Keratinocyte (primary cell): ENCODE measurements at regions not wholly inside any gene's neighbourhood (a gene's known extent, or its start where the extent isn't known, plus 50 kb on each side); places are given as distances from the start of the nearest gene placed in this dataset.

Experiments
- DNase-seq: peaks from one replicate; pipeline ENCODE4 v3.0.0-alpha.2; 2011; ENCODE audit warnings: low read depth, missing footprints, low spot score
- FAIRE-seq: peaks from 2 replicates; lab custom pipeline; 2011; peaks lifted over from hg19 to GRCh38; lab: Jason Lieb, UNC
- H2AFZ ChIP-seq: 2 replicates; pipeline ENCODE4 v1.6.0; 2012; ENCODE audit warnings: low read length, control low read depth, inconsistent platforms; ENCODE audit not compliant: control insufficient read depth
- H3K27ac ChIP-seq: 2 replicates; pipeline ENCODE4 v1.5.1; 2011; ENCODE audit warnings: low read length; ENCODE audit not compliant: control insufficient read depth, insufficient read depth
- H3K27me3 ChIP-seq: 3 replicates; pipeline ENCODE4 v1.6.0; 2011; ENCODE audit warnings: low read length; ENCODE audit not compliant: control insufficient read depth, insufficient read depth; ENCODE audit errors: extremely low read depth
- H3K36me3 ChIP-seq, 2 experiments: 2 replicates in 1 of 2; 3 replicates in 1 of 2; pipeline ENCODE4 v1.5.1; 2011; ENCODE audit warnings: low read length in 2 of 2, mild to moderate bottlenecking in 1 of 2; ENCODE audit not compliant: control insufficient read depth in 2 of 2, insufficient read depth in 2 of 2; ENCODE audit errors: extremely low read depth in 1 of 2
- H3K4me1 ChIP-seq: 3 replicates; pipeline ENCODE4 v1.5.1; 2011; ENCODE audit warnings: low read length; ENCODE audit not compliant: control insufficient read depth, insufficient read depth; ENCODE audit errors: extremely low read depth
- H3K4me2 ChIP-seq: 3 replicates; pipeline ENCODE4 v1.6.0; 2011; ENCODE audit warnings: low read depth, low read length; ENCODE audit not compliant: control insufficient read depth, insufficient read depth; ENCODE audit errors: extremely low read depth
- H3K4me3 ChIP-seq, 3 experiments: fragments of 200-600 bp in 1 of 3; sonication (generic) in 1 of 3; 2 replicates in 2 of 3; 3 replicates in 1 of 3; pipeline ENCODE4 v1.5.1; 2011 to 2016; ENCODE audit warnings: low read length in 3 of 3, mild to moderate bottlenecking in 3 of 3, control low read depth in 2 of 3, inconsistent platforms in 1 of 3, low read depth in 1 of 3, mixed read lengths in 1 of 3, mixed run types in 1 of 3, moderate library complexity in 1 of 3; ENCODE audit not compliant: control insufficient read depth in 2 of 3, insufficient read depth in 2 of 3; ENCODE audit errors: extremely low read depth in 1 of 3
- H3K79me2 ChIP-seq: 2 replicates; pipeline ENCODE4 v1.6.0; 2012; ENCODE audit warnings: low read length; ENCODE audit not compliant: control insufficient read depth, insufficient read depth
- H3K9ac ChIP-seq: 3 replicates; pipeline ENCODE4 v1.6.0; 2011; ENCODE audit warnings: low read length; ENCODE audit not compliant: control insufficient read depth, insufficient read depth; ENCODE audit errors: extremely low read depth
- H3K9me1 ChIP-seq: 3 replicates; pipeline ENCODE4 v1.6.0; 2011; ENCODE audit warnings: low read length; ENCODE audit not compliant: control insufficient read depth, insufficient read depth; ENCODE audit errors: extremely low read depth
- H3K9me3 ChIP-seq: 2 replicates; pipeline ENCODE4 v1.5.1; 2012; ENCODE audit warnings: low read depth, low read length; ENCODE audit not compliant: control insufficient read depth
- H4K20me1 ChIP-seq: 3 replicates; pipeline ENCODE4 v1.6.0; 2011; ENCODE audit warnings: low read length; ENCODE audit not compliant: control insufficient read depth, insufficient read depth; ENCODE audit errors: extremely low read depth
- EZH2 ChIP-seq: IDR thresholded peaks from one replicate; pipeline ENCODE4 v1.6.1; 2012; ENCODE audit warnings: inconsistent platforms, mild to moderate bottlenecking, low read length, moderate library complexity
- dilution Hi-C: fragments of 300-500 bp; cut with MboI; formaldehyde crosslinking; loops from one replicate; pipeline ENCODE4 v1.7.0; 2020; ENCODE audit warnings: low sequenced_read_pairs; ENCODE audit not compliant: extremely low pct_ligation_motif_present
- TF ChIP-seq, protein P1 (sequence below), 3 experiments: IDR thresholded peaks in 1 of 3; conservative IDR thresholded peaks in 1 of 3; optimal IDR thresholded peaks in 1 of 3; 2 replicates in 2 of 3; 3 replicates in 1 of 3; pipeline versions ENCODE3 to v1.5.1; 2011; ENCODE audit warnings: low read length in 3 of 3, mild to moderate bottlenecking in 3 of 3, moderate library complexity in 2 of 3, control low read depth in 1 of 3, inconsistent platforms in 1 of 3; ENCODE audit not compliant: insufficient read depth in 2 of 3; ENCODE audit errors: extremely low read depth in 1 of 3

DNA sequence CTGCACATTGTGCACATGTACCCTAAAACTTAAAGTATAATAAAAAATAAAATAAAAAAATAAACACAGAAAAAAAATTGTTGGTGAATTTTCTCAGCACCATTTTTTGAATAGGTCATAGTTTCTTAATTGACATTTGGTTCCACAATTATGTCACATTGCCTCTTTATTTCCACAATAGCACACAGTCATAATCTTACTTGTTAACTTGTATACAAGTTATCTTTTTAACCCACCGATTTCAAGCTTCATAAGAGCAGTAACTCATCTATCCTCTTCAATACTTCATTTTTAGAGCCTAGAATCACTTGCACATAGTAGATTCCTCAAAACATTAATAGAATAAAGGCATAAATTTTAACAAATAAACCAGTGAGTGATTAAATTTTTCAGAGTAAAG, 1425.1 kb upstream of the LRRTM3 start:
- dilution Hi-C loops: no loop called here
- DNase-seq: no peak
- H3K9me1 ChIP-seq: no peaks in the 10 kb centered on the region
- H2AFZ ChIP-seq: no peak overlapping the region
- FAIRE-seq: no peak
- H3K36me3 ChIP-seq: no peaks in the 10 kb centered on the region
- no peaks in the 10 kb centered on the region for H3K9me3 ChIP-seq
- no peaks in the 10 kb centered on the region for H3K4me1 ChIP-seq
- H3K4me2 ChIP-seq: no peak overlapping the region
- H4K20me1 ChIP-seq: no peaks in the 10 kb centered on the region
- no peak overlapping the region for H3K9ac ChIP-seq
- H3K79me2 ChIP-seq: no peaks in the 10 kb centered on the region
- H3K27ac ChIP-seq: no peak overlapping the region
- no peaks in the 10 kb centered on the region for H3K27me3 ChIP-seq
- TF ChIP-seq, protein P1, sequence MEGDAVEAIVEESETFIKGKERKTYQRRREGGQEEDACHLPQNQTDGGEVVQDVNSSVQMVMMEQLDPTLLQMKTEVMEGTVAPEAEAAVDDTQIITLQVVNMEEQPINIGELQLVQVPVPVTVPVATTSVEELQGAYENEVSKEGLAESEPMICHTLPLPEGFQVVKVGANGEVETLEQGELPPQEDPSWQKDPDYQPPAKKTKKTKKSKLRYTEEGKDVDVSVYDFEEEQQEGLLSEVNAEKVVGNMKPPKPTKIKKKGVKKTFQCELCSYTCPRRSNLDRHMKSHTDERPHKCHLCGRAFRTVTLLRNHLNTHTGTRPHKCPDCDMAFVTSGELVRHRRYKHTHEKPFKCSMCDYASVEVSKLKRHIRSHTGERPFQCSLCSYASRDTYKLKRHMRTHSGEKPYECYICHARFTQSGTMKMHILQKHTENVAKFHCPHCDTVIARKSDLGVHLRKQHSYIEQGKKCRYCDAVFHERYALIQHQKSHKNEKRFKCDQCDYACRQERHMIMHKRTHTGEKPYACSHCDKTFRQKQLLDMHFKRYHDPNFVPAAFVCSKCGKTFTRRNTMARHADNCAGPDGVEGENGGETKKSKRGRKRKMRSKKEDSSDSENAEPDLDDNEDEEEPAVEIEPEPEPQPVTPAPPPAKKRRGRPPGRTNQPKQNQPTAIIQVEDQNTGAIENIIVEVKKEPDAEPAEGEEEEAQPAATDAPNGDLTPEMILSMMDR (optimal IDR thresholded peaks at IDR 0.05 in 1 of 3, IDR thresholded peaks at IDR 0.05 in 1 of 3, conservative IDR thresholded peaks at IDR 0.05 in 1 of 3; ENCODE audit: extremely low read depth in 1 of 3, insufficient read depth in 2 of 3, low read length in 3 of 3): no peak
- TF ChIP-seq EZH2: no peak
- no peak overlapping the region for H3K4me3 ChIP-seq

DNA sequence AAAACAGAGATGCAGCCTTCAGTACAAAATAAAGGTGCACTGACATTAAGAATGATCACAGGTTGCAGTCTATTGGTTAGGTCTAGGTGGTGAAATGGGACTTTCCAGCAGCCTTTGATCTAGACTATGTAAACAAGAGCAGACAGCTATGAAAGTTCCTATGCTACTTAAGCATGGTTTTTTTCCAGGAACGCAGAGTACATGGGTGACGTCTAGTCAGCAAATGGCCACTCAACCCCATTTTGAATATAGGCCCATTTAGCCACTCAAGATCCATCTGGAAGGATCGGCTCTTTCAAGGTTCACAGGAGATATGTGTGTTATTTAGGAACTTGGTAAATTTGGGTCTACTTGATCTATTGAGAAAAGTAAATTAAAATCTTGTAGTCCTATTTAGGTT, 1424.6 kb upstream of the LRRTM3 start:
- FAIRE-seq (no peak), DNase-seq (no peak)
- Histone ChIP-seq H3K27me3 (no peaks in the 10 kb centered on the region), H3K9me3 (no peaks in the 10 kb centered on the region), H3K9ac (no peak overlapping the region), H3K79me2 (no peaks in the 10 kb centered on the region), H3K4me1 (no peaks in the 10 kb centered on the region), H3K4me3 (no peak overlapping the region), H3K9me1 (no peaks in the 10 kb centered on the region), H3K36me3 (no peaks in the 10 kb centered on the region), H3K4me2 (no peak overlapping the region), H4K20me1 (no peaks in the 10 kb centered on the region), H3K27ac (no peak overlapping the region), H2AFZ (no peak overlapping the region)
- TF ChIP-seq, protein P1 (optimal IDR thresholded peaks at IDR 0.05 in 1 of 3, IDR thresholded peaks at IDR 0.05 in 1 of 3, conservative IDR thresholded peaks at IDR 0.05 in 1 of 3; ENCODE audit: extremely low read depth in 1 of 3, insufficient read depth in 2 of 3, low read length in 3 of 3): no peak
- TF ChIP-seq EZH2: no peak
- dilution Hi-C loops: no loop called here
